ENCODE measurements at regions not wholly inside any gene's neighbourhood (a gene's known extent, or its start where the extent isn't known, plus 50 kb on each side); places are given as distances from the start of the nearest gene placed in this dataset.

GRCh38 chr6:97677626-97678025, 394.6 kb upstream of the MMS22L start (continued):
- TF ChIP-seq, protein P1, sequence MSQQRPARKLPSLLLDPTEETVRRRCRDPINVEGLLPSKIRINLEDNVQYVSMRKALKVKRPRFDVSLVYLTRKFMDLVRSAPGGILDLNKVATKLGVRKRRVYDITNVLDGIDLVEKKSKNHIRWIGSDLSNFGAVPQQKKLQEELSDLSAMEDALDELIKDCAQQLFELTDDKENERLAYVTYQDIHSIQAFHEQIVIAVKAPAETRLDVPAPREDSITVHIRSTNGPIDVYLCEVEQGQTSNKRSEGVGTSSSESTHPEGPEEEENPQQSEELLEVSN (IDR thresholded peaks at IDR 0.05): no peak
- TF ChIP-seq CHD7 (IDR thresholded peaks at IDR 0.05; ENCODE audit: insufficient replicate concordance, low read length) (no peak), FOSL1 (IDR thresholded peaks at IDR 0.05; ENCODE audit: insufficient read depth, low read depth, low read length) (no peak), PHF8 (conservative IDR thresholded peaks at IDR 0.05; ENCODE audit: low read depth, low read length) (no peak)
